ENCODE measurements at regions not wholly inside any gene's neighbourhood (a gene's known extent, or its start where the extent isn't known, plus 50 kb on each side); places are given as distances from the start of the nearest gene placed in this dataset.
"Not testable (repeated sequence)": the region's sequence is repeated elsewhere in the genome, so short reads cannot be mapped to it uniquely, and the experiment has no call there.

DNA sequence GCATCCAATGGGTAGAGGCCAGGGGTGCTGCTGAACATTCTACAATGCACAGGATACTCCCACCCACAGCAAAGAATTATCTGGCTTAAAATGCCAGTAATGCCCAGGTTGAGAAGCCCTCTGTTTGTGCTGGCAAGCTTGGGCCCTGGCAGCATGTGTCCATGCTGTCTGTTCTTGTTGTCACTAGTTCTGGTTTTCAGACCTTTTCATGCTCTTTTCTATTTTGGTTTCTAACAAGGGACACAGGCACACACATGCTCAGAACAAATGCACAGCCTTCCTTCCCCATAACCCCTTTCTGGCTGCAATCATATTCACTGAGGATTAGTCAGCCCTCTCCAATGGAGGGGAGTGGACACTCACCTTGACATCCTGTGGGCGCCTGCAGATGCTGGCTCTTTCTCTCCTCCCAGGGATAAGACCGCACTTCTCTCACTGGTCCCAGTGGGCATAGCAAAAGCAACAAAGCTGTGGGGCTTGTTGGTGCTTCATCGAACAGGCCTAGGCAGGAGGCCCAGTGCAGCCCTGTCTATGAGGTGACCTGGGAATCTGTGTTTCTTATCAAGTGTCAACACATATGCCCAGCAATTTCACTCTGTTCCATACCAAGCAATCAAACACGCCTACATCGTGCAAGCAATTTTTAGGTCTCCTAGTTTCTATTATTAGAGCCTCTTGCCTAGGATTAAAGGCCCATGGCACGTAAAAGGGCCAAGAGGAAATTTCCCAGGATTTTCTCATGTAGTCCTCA, 271.1 kb upstream of the CCL2 start:
- DNase-seq = no peak

DNA sequence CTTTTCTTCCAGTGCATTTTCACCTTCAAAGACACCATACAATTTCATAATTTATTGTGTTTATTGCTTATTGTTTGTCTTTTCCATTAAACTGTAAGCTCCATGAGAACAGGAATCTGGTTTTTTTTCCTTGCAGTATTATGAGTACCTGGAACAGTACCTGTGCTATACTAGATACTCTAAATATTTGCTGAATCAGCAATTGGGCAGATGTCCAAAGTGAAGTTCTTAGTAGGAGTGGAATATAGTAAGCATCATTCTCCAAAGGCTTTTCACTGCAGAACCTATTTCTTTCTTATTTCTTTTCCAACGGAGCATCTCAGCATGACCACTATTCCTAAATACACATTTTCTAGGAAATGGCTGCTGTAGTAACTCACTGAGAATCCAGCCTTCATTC, 269.0 kb upstream of the CCL2 start:
- DNase-seq = no peak

GRCh38 chr17:33986566-33986965, 268.5 kb upstream of the CCL2 start:
- no peak for DNase-seq

GRCh38 chr17:33987162-33987561, 267.9 kb upstream of the CCL2 start:
- DNase-seq = no peak

DNA sequence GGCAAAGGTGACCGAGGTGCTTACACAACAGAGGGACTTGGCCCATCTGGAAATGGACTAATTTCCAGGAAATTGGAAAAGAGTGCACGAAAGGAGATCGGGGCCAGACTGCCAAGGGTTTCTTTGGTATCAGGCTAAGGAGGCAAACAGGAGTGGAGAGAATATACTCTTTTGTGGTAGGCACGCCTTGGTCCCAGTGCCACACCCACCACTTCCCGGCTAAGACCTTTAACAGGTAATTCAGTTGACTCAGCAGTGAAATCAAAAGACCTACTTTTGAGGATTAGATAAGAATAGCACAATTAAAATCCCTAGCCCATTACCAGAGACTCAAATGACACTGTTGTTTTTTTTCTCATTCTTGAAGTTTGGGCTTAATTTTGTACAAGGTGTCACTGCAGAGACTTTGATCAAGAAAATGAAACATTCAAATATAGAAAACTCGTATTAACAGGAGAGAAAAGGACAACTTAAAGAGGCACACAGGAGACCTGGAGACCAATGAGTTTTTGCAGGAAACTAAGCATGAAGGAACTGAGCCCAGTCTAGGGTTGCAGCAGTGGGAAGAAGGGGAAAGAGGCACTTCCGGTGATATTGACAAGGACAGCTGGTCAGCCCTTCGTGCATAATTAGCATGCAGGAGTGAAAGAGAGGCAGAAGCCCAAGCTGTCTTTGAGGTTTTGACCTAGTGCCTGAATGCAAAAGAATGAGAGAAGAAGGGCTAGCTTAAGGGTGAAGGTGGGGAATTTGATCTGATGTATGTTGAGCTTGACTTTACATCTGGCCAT, 265.5 kb upstream of the CCL2 start:
- DNase-seq = no peak

- DNase-seq = no peak
Observed at GRCh38 chr17:33990943-33991706, 264.0 kb upstream of the CCL2 start.

- no peak for DNase-seq
Observed at GRCh38 chr17:33992113-33992512, 263.0 kb upstream of the CCL2 start.

- no peak for DNase-seq
Observed at GRCh38 chr17:34000639-34001038, 254.4 kb upstream of the CCL2 start.

DNA sequence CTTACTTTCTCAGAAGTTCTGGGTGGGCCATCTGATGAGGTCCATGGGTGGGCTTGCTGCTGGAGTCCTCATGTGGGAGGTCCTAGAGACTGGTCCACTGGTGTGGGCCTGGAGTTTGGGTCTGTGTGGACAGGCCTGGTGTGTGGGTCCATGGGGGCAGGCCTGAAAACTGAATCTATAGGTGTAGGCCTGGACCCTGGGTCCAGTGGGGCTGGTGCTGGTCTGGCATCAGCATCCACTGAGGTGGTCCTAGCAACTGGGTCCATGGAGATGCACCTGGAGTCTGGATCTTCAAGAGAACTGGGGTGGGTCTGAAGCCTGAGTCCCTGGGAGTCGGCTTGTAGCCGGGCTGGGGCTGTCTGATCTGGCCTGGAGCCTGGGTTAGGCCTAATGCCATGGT, 253.8 kb upstream of the CCL2 start:
- DNase-seq = no peak

DNA sequence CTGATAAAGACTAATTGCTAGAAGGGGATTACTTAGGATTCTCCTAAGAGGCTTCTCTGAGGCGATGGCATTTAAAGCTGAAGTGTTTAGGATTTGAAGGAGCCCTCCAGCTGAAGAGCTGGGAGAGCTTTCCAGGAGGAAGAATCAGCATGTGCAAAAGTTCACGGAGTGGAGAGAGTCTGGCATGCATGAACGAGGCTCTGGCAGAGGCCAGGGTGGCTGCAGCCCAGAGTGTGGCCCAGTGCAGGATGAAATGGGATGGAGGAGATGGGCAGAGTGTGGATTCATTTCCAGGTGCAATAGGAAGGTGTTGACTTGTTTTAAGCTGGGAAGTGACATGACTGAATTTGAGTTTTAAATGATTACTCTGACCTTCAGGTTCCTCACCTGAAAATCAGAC, 249.0 kb upstream of the CCL2 start:
- DNase-seq = no peak

DNA sequence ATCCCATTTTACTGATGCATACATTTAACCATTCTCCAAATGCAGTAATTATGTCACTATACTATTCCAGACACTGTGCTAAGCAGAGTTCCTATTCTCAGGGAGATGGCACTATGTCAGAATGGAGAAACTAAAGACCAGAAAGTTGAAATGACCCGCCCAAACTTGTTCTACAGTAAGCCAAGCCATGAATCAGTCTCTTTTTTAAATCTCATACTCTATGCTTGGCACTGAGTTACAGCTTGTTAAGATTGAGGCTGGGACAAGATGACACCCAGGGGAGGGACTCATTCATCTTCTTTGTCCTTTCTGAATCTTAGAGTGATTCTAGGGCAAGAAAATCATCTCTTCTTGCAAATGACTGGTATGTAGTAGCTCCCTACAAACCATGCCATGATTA, 247.0 kb upstream of the CCL2 start:
- no peak for DNase-seq

DNA sequence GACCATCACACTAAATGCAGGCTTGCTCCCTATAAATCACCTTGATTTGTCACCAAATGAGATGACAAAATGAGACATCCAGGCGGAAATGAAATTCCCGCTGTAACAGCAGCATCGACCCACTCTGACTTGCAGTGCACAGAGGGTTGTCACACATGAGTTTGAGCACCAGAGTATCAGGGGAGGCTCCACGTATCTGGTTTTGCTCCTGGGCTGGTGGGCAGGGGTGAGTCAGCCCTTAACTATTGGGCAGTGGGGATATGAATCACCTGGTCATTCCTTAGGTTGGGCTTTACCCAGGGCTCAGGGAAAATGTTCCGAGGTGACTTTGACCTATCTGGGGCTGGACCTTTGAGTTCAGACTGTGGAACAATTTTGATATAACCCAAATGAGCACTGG, 245.2 kb upstream of the CCL2 start:
- DNase-seq = no peak

DNA sequence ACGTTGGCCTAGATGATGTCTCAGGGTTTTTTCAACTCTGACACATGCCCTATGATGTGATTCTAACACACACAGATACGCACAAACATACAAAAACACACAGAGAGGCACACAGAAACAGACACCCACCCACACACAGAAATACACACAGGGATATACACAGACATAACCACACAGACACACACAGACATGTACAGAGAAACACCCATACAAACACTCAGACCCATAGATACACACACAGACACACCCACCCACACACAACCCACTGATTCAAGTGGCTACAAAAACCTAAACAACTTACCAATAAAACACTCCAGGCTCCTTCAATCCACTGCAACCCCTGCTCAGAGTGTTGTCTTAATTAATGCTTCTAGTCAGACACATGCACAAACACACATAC, 244.6 kb upstream of the CCL2 start:
- DNase-seq = no peak

DNA sequence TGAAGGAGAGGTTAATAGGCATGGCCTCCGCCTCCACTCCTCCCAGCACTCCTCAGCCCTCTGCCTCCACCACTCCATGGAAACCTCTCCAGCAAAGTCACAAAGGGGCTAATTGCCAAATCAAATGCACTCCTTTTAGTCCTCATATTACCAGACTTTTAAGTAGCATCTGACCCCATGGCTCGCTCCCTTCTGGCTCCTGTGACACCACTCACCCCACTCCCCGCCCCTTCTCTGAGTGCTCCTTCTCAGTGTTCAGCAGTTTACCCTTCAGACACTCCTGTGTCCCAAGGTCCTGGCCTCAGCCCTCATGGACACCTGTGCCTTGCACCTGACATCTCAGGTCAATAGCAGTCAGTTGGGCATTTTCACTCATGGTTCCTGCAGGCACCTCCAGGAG, 243.5 kb upstream of the CCL2 start:
- DNase-seq = no peak

DNA sequence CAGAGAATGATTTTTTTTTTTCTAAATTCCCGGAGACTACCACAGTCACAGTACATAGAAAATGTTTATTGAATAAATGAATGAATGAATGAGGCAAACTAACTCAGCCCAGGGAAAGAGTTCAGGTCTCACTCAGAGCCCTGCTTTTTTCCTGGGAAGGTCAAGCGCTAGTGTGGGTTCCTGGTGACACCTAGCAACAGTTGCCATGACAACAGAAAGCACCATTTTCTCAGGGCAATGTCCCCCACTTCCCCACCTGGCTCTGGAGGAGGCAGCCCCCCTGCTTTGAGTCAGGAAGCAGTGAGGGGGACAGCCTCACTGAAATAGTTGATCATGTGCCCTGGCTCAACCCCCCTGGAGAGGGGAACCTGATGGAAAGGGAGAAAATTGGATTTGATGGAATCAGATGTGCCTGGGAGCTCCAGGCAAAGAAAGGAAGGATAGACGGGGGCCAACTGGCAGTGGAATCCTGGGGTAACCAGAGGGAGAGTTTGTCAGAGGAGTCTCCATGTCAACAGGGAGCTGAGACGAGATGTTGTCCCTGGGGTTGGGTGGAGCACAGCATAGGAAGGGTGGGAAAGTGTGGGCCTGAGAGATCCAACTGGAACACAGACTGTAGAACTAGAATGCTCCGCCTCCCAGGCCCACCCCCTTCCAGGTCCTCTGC, 242.2 kb upstream of the CCL2 start:
- DNase-seq = no peak

DNA sequence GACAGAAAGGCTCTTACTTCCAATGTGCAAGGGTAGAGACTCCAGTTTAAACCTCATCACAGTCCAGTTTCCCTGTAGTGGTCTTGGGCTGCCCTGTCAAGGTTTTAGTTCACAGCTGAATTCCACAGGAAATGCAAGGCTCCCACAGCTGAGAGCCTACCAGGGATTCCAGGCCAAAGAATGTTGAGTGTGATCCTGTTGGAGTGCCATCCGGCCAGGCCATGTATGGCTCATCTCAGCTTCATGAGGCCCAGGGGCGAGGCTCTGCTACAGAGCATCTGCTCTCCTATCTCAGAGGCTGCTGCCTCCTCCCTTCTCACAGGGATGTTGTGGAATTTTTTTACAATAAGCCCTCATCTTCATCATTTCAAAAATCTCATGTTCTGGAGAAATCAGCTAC, 239.8 kb upstream of the CCL2 start:
- no peak for DNase-seq

- no peak for DNase-seq
Observed at GRCh38 chr17:34024386-34024785, 230.7 kb upstream of the CCL2 start.

GRCh38 chr17:34024806-34025551, 230.1 kb upstream of the CCL2 start:
- DNase-seq = no peak

- DNase-seq = not testable (repeated sequence)
Observed at GRCh38 chr17:34030601-34031000, 224.5 kb upstream of the CCL2 start.

DNA sequence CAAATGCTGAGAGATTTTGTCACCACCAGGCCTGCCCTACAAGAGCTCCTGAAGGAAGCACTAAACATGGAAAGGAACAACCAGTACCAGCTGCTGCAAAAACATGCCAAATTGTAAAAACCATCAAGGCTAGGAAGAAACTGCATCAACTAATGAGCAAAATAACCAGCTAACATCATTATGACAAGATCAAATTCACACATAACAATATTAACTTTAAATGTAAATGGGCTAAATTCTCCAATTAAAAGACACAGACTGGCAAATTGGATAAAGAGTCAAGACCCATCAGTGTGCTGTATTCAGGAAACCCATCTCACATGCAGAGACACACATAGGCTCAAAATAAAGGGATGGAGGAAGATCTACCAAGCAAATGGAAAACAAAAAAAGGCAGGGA, 222.8 kb upstream of the CCL2 start:
- not testable (repeated sequence) for DNase-seq

GRCh38 chr17:34038786-34039185, 216.3 kb upstream of the CCL2 start:
- DNase-seq = not testable (repeated sequence)

- not testable (repeated sequence) for DNase-seq
Observed at GRCh38 chr17:34039213-34039612, 215.9 kb upstream of the CCL2 start.

All from GOT3 (cell line).